K562 (cell line): ENCODE measurements at regions not wholly inside any gene's neighbourhood (a gene's known extent, or its start where the extent isn't known, plus 50 kb on each side); places are given as distances from the start of the nearest gene placed in this dataset.
A peak's percentile ranks its signal among the peaks of the same experiment; 100 is the strongest.
"Not testable (repeated sequence)": the region's sequence is repeated elsewhere in the genome, so short reads cannot be mapped to it uniquely, and the experiment has no call there.

Experiments used
- ATAC-seq: fragments of 200-7000 bp; cut with Tn5 transposase; 3 replicates; pipeline ENCODE4 v1.9.1; 2020; ENCODE audit warnings: moderate library complexity
- BruUV-seq: library from RNA; stranded (reverse); fragments of 400-500 nt; replicated peaks from 2 replicates; lab custom pipeline; 2021; lab: Mats Ljungman, UMichigan
- CTCF ChIA-PET: fragments of 300-600 bp; formaldehyde crosslinking; extraction: SDS; loops from one replicate; lab custom pipeline; 2021; ENCODE audit warnings: low intra/inter-chr PET ratio; lab: Yijun Ruan, JAX
- POLR2A ChIA-PET: fragments of 300-600, 350-650 bp; sonication (Branson Sonifier 250); formaldehyde crosslinking; extraction: SDS; loops from one replicate; lab custom pipeline; 2021; ENCODE audit warnings: antibody characterized with exemption, inconsistent platforms; lab: Yijun Ruan, JAX
- DNase-seq, 4 experiments: peaks; one replicate each; pipeline versions ENCODE4 v3.0.0 to v3.0.0-alpha.2; 2011 to 2018; ENCODE audit warnings: low spot score in 3 of 4, mixed read lengths in 3 of 4; ENCODE audit errors: extremely low read depth in 1 of 4
- FAIRE-seq: peaks from 2 replicates; lab custom pipeline; 2011; peaks lifted over from hg19 to GRCh38; lab: Jason Lieb, UNC
- H2AFZ ChIP-seq: 2 replicates; pipeline ENCODE4 v1.6.0; 2011; ENCODE audit warnings: low read depth, low read length, control low read depth, inconsistent platforms
- H3K27ac ChIP-seq: fragments of 200-600 bp; 3 replicates; pipeline ENCODE4 v1.8.0; 2011; ENCODE audit warnings: low read depth, mild to moderate bottlenecking, control low read depth, inconsistent platforms, low read length, moderate library complexity, mixed read lengths; ENCODE audit errors: extremely low read depth
- H3K27me3 ChIP-seq, 2 experiments: fragments of 300-600 bp in 1 of 2; 2 replicates in 1 of 2; 3 replicates in 1 of 2; pipeline versions ENCODE4 v1.6.0 to v1.8.0; 2011; ENCODE audit warnings: inconsistent platforms in 2 of 2, low read length in 2 of 2, mild to moderate bottlenecking in 1 of 2, mixed read lengths in 1 of 2, moderate library complexity in 1 of 2; ENCODE audit not compliant: control insufficient read depth in 2 of 2, insufficient read depth in 2 of 2
- H3K36me3 ChIP-seq: fragments of 300-600 bp; 3 replicates; pipeline ENCODE4 v1.8.0; 2011; ENCODE audit warnings: mild to moderate bottlenecking, low read length, inconsistent platforms; ENCODE audit not compliant: control insufficient read depth, insufficient read depth
- H3K4me1 ChIP-seq, 2 experiments: fragments of 200-600 bp in 1 of 2; replicated peaks in 1 of 2; 2 replicates in 1 of 2; 3 replicates in 1 of 2; pipeline versions ENCODE4 v1.5.1 to v1.8.0; 2011; ENCODE audit warnings: inconsistent platforms in 2 of 2, low read length in 2 of 2, mild to moderate bottlenecking in 1 of 2, mixed read lengths in 1 of 2, moderate library complexity in 1 of 2; ENCODE audit not compliant: control insufficient read depth in 2 of 2, insufficient read depth in 2 of 2
- H3K4me2 ChIP-seq: 2 replicates; pipeline ENCODE4 v1.6.1; 2011; ENCODE audit warnings: low read length, control low read depth, inconsistent platforms, mixed read lengths; ENCODE audit not compliant: insufficient read depth
- H3K4me3 ChIP-seq: fragments of 200-600 bp; sonication (generic), shearing (Covaris generic); 2 replicates; pipeline ENCODE4 v1.5.1; 2016; ENCODE audit warnings: control low read depth, inconsistent platforms
- H3K79me2 ChIP-seq: fragments of 200-600 bp; 3 replicates; pipeline ENCODE4 v1.8.0; 2011; ENCODE audit warnings: low read length, inconsistent platforms; ENCODE audit not compliant: control insufficient read depth, insufficient read depth
- H3K9ac ChIP-seq, 2 experiments: 2 replicates each; pipeline versions ENCODE4 v1.6.0 to v1.6.1; 2011; ENCODE audit warnings: low read depth in 2 of 2, low read length in 2 of 2, control low read depth in 1 of 2, inconsistent platforms in 1 of 2, mild to moderate bottlenecking in 1 of 2, mixed read lengths in 1 of 2; ENCODE audit not compliant: insufficient read depth in 1 of 2
- H3K9me1 ChIP-seq: one replicate; pipeline ENCODE4 v1.6.0; 2011; ENCODE audit warnings: inconsistent platforms, mild to moderate bottlenecking, low read length, moderate library complexity; ENCODE audit not compliant: control insufficient read depth, insufficient read depth
- H3K9me3 ChIP-seq: replicated peaks from 2 replicates; pipeline ENCODE4 v1.5.1; 2011; ENCODE audit warnings: low read depth, low read length, inconsistent platforms; ENCODE audit not compliant: control insufficient read depth, insufficient read depth
- H4K20me1 ChIP-seq: replicated peaks from 2 replicates; pipeline ENCODE4 v1.6.1; 2011; ENCODE audit warnings: low read length, inconsistent platforms, mixed read lengths; ENCODE audit not compliant: control insufficient read depth, insufficient read depth
- EWSR1 ChIP-seq: fragments of 450-650 bp; IDR thresholded peaks from 2 replicates; pipeline ENCODE4 v1.6.1; 2018; ENCODE audit warnings: borderline replicate concordance, mild to moderate bottlenecking, low read depth, moderate library complexity; ENCODE audit not compliant: partially characterized antibody
- ZBTB11 ChIP-seq, 3 experiments: fragments of 200-800 bp in 1 of 3; fragments of 250-450 bp in 1 of 3; fragments of 450-650 bp in 1 of 3; sonication (Bioruptor Pico) in 1 of 3; sonication (Bioruptor generic) in 1 of 3; formaldehyde crosslinking in 1 of 3; IDR thresholded peaks; 2 replicates each; pipeline versions ENCODE4 v1.6.1 to v1.8.0; 2016 to 2022; ENCODE audit warnings: mild to moderate bottlenecking in 2 of 3, missing genetic modification characterization in 2 of 3, missing compliant biosample characterization in 1 of 3, moderate library complexity in 1 of 3
- WGBS: fragments of 100-300 bp; shearing (Covaris generic); methylation state at CpG from one replicate; pipeline ENCODE4 v1.1.6; 2016; ENCODE audit warnings: low coverage, mixed read lengths; ENCODE audit not compliant: insufficient coverage; ENCODE audit errors: missing lambda C conversion rate; 5-methylcytosine and 5-hydroxymethylcytosine counted together
- in situ Hi-C: fragments of 300-500 bp; cut with MboI; formaldehyde crosslinking; loops from 4 replicates; pipeline ENCODE4 v1.15.0; 2018; ENCODE audit warnings: inconsistent platforms, mixed read lengths
- intact Hi-C: fragments of 100-400 bp; cut with micrococcal nuclease; formaldehyde crosslinking; loops from 2 replicates; pipeline ENCODE4 v1.14.2; 2022

- H3K27ac ChIP-seq, BruUV-seq, intact Hi-C loops, H3K9ac ChIP-seq, in situ Hi-C loops, H3K4me1 ChIP-seq, H3K36me3 ChIP-seq, CTCF ChIA-PET, H3K4me3 ChIP-seq, H3K9me1 ChIP-seq, H3K9me3 ChIP-seq, DNase-seq, H3K79me2 ChIP-seq, H4K20me1 ChIP-seq, H3K27me3 ChIP-seq, H3K4me2 ChIP-seq, FAIRE-seq, ATAC-seq: not testable (repeated sequence)
- TF ChIP-seq EWSR1 = peak; percentile 26
- peak in 1 of 3 experiments; percentile 77; a peak in 1 of 6 replicates for TF ChIP-seq ZBTB11 (CRISPR knock-in tag; IDR thresholded peaks at IDR 0.05)
- 54% methylated on average over 7 of the region's 7 CpGs for WGBS
- peak overlapping the region; percentile 69; the same call in 1 of the 2 replicates for H2AFZ ChIP-seq
- POLR2A ChIA-PET = interaction anchor here (0.6 to 1.2 kb wide), 2 partner anchors 9 kb away, joined by 3 read pairs; no protein-coding TSS in a partner anchor
These were observed 183.8 kb upstream of the ZNF217 start for GRCh38 chr20:53777402-53777801.
